Keratinocyte (primary cell): ENCODE measurements at regions not wholly inside any gene's neighbourhood (a gene's known extent, or its start where the extent isn't known, plus 50 kb on each side); places are given as distances from the start of the nearest gene placed in this dataset.

Source experiments
- DNase-seq: peaks from one replicate; pipeline ENCODE4 v3.0.0-alpha.2; 2011; ENCODE audit warnings: low read depth, missing footprints, low spot score
- FAIRE-seq: peaks from 2 replicates; lab custom pipeline; 2011; peaks lifted over from hg19 to GRCh38; lab: Jason Lieb, UNC
- H2AFZ ChIP-seq: 2 replicates; pipeline ENCODE4 v1.6.0; 2012; ENCODE audit warnings: low read length, control low read depth, inconsistent platforms; ENCODE audit not compliant: control insufficient read depth
- H3K27ac ChIP-seq: 2 replicates; pipeline ENCODE4 v1.5.1; 2011; ENCODE audit warnings: low read length; ENCODE audit not compliant: control insufficient read depth, insufficient read depth
- H3K27me3 ChIP-seq: 3 replicates; pipeline ENCODE4 v1.6.0; 2011; ENCODE audit warnings: low read length; ENCODE audit not compliant: control insufficient read depth, insufficient read depth; ENCODE audit errors: extremely low read depth
- H3K36me3 ChIP-seq, 2 experiments: 2 replicates in 1 of 2; 3 replicates in 1 of 2; pipeline ENCODE4 v1.5.1; 2011; ENCODE audit warnings: low read length in 2 of 2, mild to moderate bottlenecking in 1 of 2; ENCODE audit not compliant: control insufficient read depth in 2 of 2, insufficient read depth in 2 of 2; ENCODE audit errors: extremely low read depth in 1 of 2
- H3K4me1 ChIP-seq: 3 replicates; pipeline ENCODE4 v1.5.1; 2011; ENCODE audit warnings: low read length; ENCODE audit not compliant: control insufficient read depth, insufficient read depth; ENCODE audit errors: extremely low read depth
- H3K4me2 ChIP-seq: 3 replicates; pipeline ENCODE4 v1.6.0; 2011; ENCODE audit warnings: low read depth, low read length; ENCODE audit not compliant: control insufficient read depth, insufficient read depth; ENCODE audit errors: extremely low read depth
- H3K4me3 ChIP-seq, 3 experiments: fragments of 200-600 bp in 1 of 3; sonication (generic) in 1 of 3; 2 replicates in 2 of 3; 3 replicates in 1 of 3; pipeline ENCODE4 v1.5.1; 2011 to 2016; ENCODE audit warnings: low read length in 3 of 3, mild to moderate bottlenecking in 3 of 3, control low read depth in 2 of 3, inconsistent platforms in 1 of 3, low read depth in 1 of 3, mixed read lengths in 1 of 3, mixed run types in 1 of 3, moderate library complexity in 1 of 3; ENCODE audit not compliant: control insufficient read depth in 2 of 3, insufficient read depth in 2 of 3; ENCODE audit errors: extremely low read depth in 1 of 3
- H3K79me2 ChIP-seq: 2 replicates; pipeline ENCODE4 v1.6.0; 2012; ENCODE audit warnings: low read length; ENCODE audit not compliant: control insufficient read depth, insufficient read depth
- H3K9ac ChIP-seq: 3 replicates; pipeline ENCODE4 v1.6.0; 2011; ENCODE audit warnings: low read length; ENCODE audit not compliant: control insufficient read depth, insufficient read depth; ENCODE audit errors: extremely low read depth
- H3K9me1 ChIP-seq: 3 replicates; pipeline ENCODE4 v1.6.0; 2011; ENCODE audit warnings: low read length; ENCODE audit not compliant: control insufficient read depth, insufficient read depth; ENCODE audit errors: extremely low read depth
- H3K9me3 ChIP-seq: 2 replicates; pipeline ENCODE4 v1.5.1; 2012; ENCODE audit warnings: low read depth, low read length; ENCODE audit not compliant: control insufficient read depth
- H4K20me1 ChIP-seq: 3 replicates; pipeline ENCODE4 v1.6.0; 2011; ENCODE audit warnings: low read length; ENCODE audit not compliant: control insufficient read depth, insufficient read depth; ENCODE audit errors: extremely low read depth
- CTCF ChIP-seq, 3 experiments: IDR thresholded peaks in 1 of 3; conservative IDR thresholded peaks in 1 of 3; optimal IDR thresholded peaks in 1 of 3; 2 replicates in 2 of 3; 3 replicates in 1 of 3; pipeline versions ENCODE3 to v1.5.1; 2011; ENCODE audit warnings: low read length in 3 of 3, mild to moderate bottlenecking in 3 of 3, moderate library complexity in 2 of 3, control low read depth in 1 of 3, inconsistent platforms in 1 of 3; ENCODE audit not compliant: insufficient read depth in 2 of 3; ENCODE audit errors: extremely low read depth in 1 of 3
- EZH2 ChIP-seq: IDR thresholded peaks from one replicate; pipeline ENCODE4 v1.6.1; 2012; ENCODE audit warnings: inconsistent platforms, mild to moderate bottlenecking, low read length, moderate library complexity
- dilution Hi-C: fragments of 300-500 bp; cut with MboI; formaldehyde crosslinking; loops from one replicate; pipeline ENCODE4 v1.7.0; 2020; ENCODE audit warnings: low sequenced_read_pairs; ENCODE audit not compliant: extremely low pct_ligation_motif_present

GRCh38 chr2:147091448-147091847, 753.4 kb upstream of the ACVR2A start:
- Histone ChIP-seq H3K4me3 (no peak overlapping the region), H3K9me1 (no peaks in the 10 kb centered on the region), H3K9me3 (no peaks in the 10 kb centered on the region), H3K9ac (no peak overlapping the region), H3K4me2 (no peak overlapping the region), H3K27me3 (no peaks in the 10 kb centered on the region), H3K4me1 (no peaks in the 10 kb centered on the region), H3K36me3 (no peaks in the 10 kb centered on the region), H4K20me1 (no peaks in the 10 kb centered on the region), H3K27ac (no peak overlapping the region), H2AFZ (no peak overlapping the region), H3K79me2 (no peaks in the 10 kb centered on the region)
- TF ChIP-seq CTCF (optimal IDR thresholded peaks at IDR 0.05 in 1 of 3, IDR thresholded peaks at IDR 0.05 in 1 of 3, conservative IDR thresholded peaks at IDR 0.05 in 1 of 3; ENCODE audit: extremely low read depth in 1 of 3, insufficient read depth in 2 of 3, low read length in 3 of 3), result no peak
- TF ChIP-seq EZH2, result no peak
- dilution Hi-C loops, result no loop called here
- DNase-seq (no peak), FAIRE-seq (no peak)

- Histone ChIP-seq H3K9me1 (no peaks in the 10 kb centered on the region), H3K4me1 (no peaks in the 10 kb centered on the region), H3K4me3 (no peak overlapping the region), H3K9ac (no peak overlapping the region), H3K27ac (no peak overlapping the region), H3K79me2 (no peaks in the 10 kb centered on the region), H3K4me2 (no peak overlapping the region), H3K36me3 (no peaks in the 10 kb centered on the region), H3K27me3 (no peaks in the 10 kb centered on the region), H3K9me3 (no peaks in the 10 kb centered on the region), H4K20me1 (no peaks in the 10 kb centered on the region), H2AFZ (no peak overlapping the region)
- DNase-seq, result no peak
- dilution Hi-C loops, result no loop called here
- TF ChIP-seq EZH2, result no peak
- no peak for TF ChIP-seq CTCF (optimal IDR thresholded peaks at IDR 0.05 in 1 of 3, IDR thresholded peaks at IDR 0.05 in 1 of 3, conservative IDR thresholded peaks at IDR 0.05 in 1 of 3; ENCODE audit: extremely low read depth in 1 of 3, insufficient read depth in 2 of 3, low read length in 3 of 3)
- FAIRE-seq, result no peak
Observed at GRCh38 chr2:147088871-147089270, 756.0 kb upstream of the ACVR2A start.
